ENCODE measurements at regions not wholly inside any gene's neighbourhood (a gene's known extent, or its start where the extent isn't known, plus 50 kb on each side); places are given as distances from the start of the nearest gene placed in this dataset.

GRCh38 chr1:77627978-77628570 lies 54.4 kb downstream of the ZZZ3 start (continued):
- TF ChIP-seq TSHZ2 (CRISPR knock-in tag; IDR thresholded peaks at IDR 0.05): no peak
- no peak for TF ChIP-seq ARNTL (CRISPR knock-in tag; IDR thresholded peaks at IDR 0.05; ENCODE audit: borderline replicate concordance, low read depth)
- no peak for TF ChIP-seq CREB5 (CRISPR knock-in tag; IDR thresholded peaks at IDR 0.05; ENCODE audit: low read depth)
- no peak for TF ChIP-seq SNAI2 (CRISPR knock-in tag; IDR thresholded peaks at IDR 0.05)
- no peak for TF ChIP-seq PATZ1 (CRISPR knock-in tag; IDR thresholded peaks at IDR 0.05; ENCODE audit: borderline replicate concordance)
- no peak for TF ChIP-seq ZC3H10 (CRISPR knock-in tag; IDR thresholded peaks at IDR 0.05)

- ATAC-seq: no peak
- TF ChIP-seq POU6F1 (CRISPR knock-in tag; IDR thresholded peaks at IDR 0.05; ENCODE audit: borderline replicate concordance, low read depth): no peak
- no peak for TF ChIP-seq PATZ1 (CRISPR knock-in tag; IDR thresholded peaks at IDR 0.05; ENCODE audit: borderline replicate concordance)
- TF ChIP-seq RARB (CRISPR knock-in tag; IDR thresholded peaks at IDR 0.05): no peak
- TF ChIP-seq ZFP30 (CRISPR knock-in tag; IDR thresholded peaks at IDR 0.05): no peak
- TF ChIP-seq BACH2 (CRISPR knock-in tag; IDR thresholded peaks at IDR 0.05; ENCODE audit: borderline replicate concordance): no peak
- no peak for TF ChIP-seq ZNF8 (CRISPR knock-in tag; IDR thresholded peaks at IDR 0.05)
- TF ChIP-seq GLIS3 (CRISPR knock-in tag; IDR thresholded peaks at IDR 0.05): no peak
- no peak for TF ChIP-seq CREB5 (CRISPR knock-in tag; IDR thresholded peaks at IDR 0.05; ENCODE audit: low read depth)
- no peak for TF ChIP-seq ARNTL (CRISPR knock-in tag; IDR thresholded peaks at IDR 0.05; ENCODE audit: borderline replicate concordance, low read depth)
- no peak for TF ChIP-seq ISL1 (CRISPR knock-in tag; IDR thresholded peaks at IDR 0.05)
- no peak for TF ChIP-seq ZFP3 (CRISPR knock-in tag; IDR thresholded peaks at IDR 0.05)
- no peak for TF ChIP-seq CSRNP3 (CRISPR knock-in tag; IDR thresholded peaks at IDR 0.05)
- no peak for TF ChIP-seq ZNF565 (CRISPR knock-in tag; conservative IDR thresholded peaks at IDR 0.05; ENCODE audit: low read depth)
- no peak for TF ChIP-seq CSDC2 (CRISPR knock-in tag; IDR thresholded peaks at IDR 0.05)
- no peak for TF ChIP-seq ZC3H10 (CRISPR knock-in tag; IDR thresholded peaks at IDR 0.05)
- no peak for TF ChIP-seq PPARA (CRISPR knock-in tag; IDR thresholded peaks at IDR 0.05; ENCODE audit: borderline replicate concordance)
Observed at GRCh38 chr1:77625250-77625649, 57.2 kb downstream of the ZZZ3 start.
